HG03432 (cell line): ENCODE measurements at regions not wholly inside any gene's neighbourhood (a gene's known extent, or its start where the extent isn't known, plus 50 kb on each side); places are given as distances from the start of the nearest gene placed in this dataset.
"Not testable (repeated sequence)": the region's sequence is repeated elsewhere in the genome, so short reads cannot be mapped to it uniquely, and the experiment has no call there.

ENCODE experiments used
- ATAC-seq: cut with Tn5 transposase; IDR thresholded peaks from one replicate; pipeline ENCODE4 v1.9.1; 2021; ENCODE audit warnings: mild to moderate bottlenecking, moderate library complexity; ENCODE audit not compliant: unreplicated experiment

- ATAC-seq, result no peak
These were observed 121.1 kb upstream of the FN1 start for GRCh38 chr2:215556979-215557378.

- ATAC-seq, result no peak
These were observed 119.0 kb upstream of the FN1 start for GRCh38 chr2:215554689-215555498.

GRCh38 chr2:215553946-215554345, 118.1 kb upstream of the FN1 start:
- ATAC-seq, result no peak

- ATAC-seq, result no peak
These were observed 116.3 kb upstream of the FN1 start for GRCh38 chr2:215552144-215552580.

- ATAC-seq, result no peak
These were observed 114.5 kb upstream of the FN1 start for GRCh38 chr2:215550331-215550730.

GRCh38 chr2:215548714-215549113, 112.8 kb upstream of the FN1 start:
- ATAC-seq, result no peak

GRCh38 chr2:215542690-215543089, 106.8 kb upstream of the FN1 start:
- ATAC-seq, result no peak

GRCh38 chr2:215540658-215541057, 104.8 kb upstream of the FN1 start:
- ATAC-seq, result no peak

- no peak for ATAC-seq
These were observed 101.7 kb upstream of the FN1 start for GRCh38 chr2:215537611-215538010.

- no peak for ATAC-seq
These were observed 100.6 kb upstream of the FN1 start for GRCh38 chr2:215536510-215536909.

GRCh38 chr2:215535741-215536140, 99.9 kb upstream of the FN1 start:
- ATAC-seq, result no peak

- ATAC-seq, result no peak
These were observed 99.3 kb upstream of the FN1 start for GRCh38 chr2:215535125-215535668.

GRCh38 chr2:215533716-215534115, 97.8 kb upstream of the FN1 start:
- ATAC-seq, result not testable (repeated sequence)

- no peak for ATAC-seq
These were observed 97.0 kb upstream of the FN1 start for GRCh38 chr2:215532844-215533243.

- no peak for ATAC-seq
These were observed 95.4 kb upstream of the FN1 start for GRCh38 chr2:215531284-215531683.

- ATAC-seq, result no peak
These were observed 94.5 kb upstream of the FN1 start for GRCh38 chr2:215530191-215530968.

- ATAC-seq, result no peak
These were observed 93.4 kb upstream of the FN1 start for GRCh38 chr2:215529271-215529670.

GRCh38 chr2:215528555-215528954, 92.7 kb upstream of the FN1 start:
- ATAC-seq, result no peak

GRCh38 chr2:215527736-215528135, 91.9 kb upstream of the FN1 start:
- ATAC-seq, result no peak

- no peak for ATAC-seq
These were observed 90.5 kb upstream of the FN1 start for GRCh38 chr2:215526341-215526740.

- no peak for ATAC-seq
These were observed 86.4 kb upstream of the FN1 start for GRCh38 chr2:215522237-215522636.

GRCh38 chr2:215521031-215521430, 85.2 kb upstream of the FN1 start:
- no peak for ATAC-seq
